ENCODE measurements at regions not wholly inside any gene's neighbourhood (a gene's known extent, or its start where the extent isn't known, plus 50 kb on each side); places are given as distances from the start of the nearest gene placed in this dataset.

DNA sequence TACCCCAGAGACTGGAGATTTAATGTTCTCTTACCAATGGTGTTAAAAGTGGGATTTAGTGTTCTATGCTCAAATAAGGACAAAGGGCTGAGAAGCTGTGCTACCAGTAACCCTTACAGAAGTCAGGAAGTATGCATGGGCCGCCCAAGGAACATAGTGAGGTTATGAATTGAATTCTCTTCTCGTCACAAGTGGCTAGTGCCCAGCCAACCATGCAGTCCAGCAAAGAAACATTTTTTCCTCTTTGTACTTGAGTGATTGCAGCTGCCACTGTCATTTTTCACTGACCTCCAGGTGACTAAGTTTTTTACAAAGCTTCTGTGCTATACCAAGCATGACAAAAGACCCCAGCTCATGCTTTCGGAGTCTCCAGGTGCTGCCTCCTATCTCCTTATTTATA is 110.6 kb upstream of the DCBLD2 start:
- TF ChIP-seq, protein P1, sequence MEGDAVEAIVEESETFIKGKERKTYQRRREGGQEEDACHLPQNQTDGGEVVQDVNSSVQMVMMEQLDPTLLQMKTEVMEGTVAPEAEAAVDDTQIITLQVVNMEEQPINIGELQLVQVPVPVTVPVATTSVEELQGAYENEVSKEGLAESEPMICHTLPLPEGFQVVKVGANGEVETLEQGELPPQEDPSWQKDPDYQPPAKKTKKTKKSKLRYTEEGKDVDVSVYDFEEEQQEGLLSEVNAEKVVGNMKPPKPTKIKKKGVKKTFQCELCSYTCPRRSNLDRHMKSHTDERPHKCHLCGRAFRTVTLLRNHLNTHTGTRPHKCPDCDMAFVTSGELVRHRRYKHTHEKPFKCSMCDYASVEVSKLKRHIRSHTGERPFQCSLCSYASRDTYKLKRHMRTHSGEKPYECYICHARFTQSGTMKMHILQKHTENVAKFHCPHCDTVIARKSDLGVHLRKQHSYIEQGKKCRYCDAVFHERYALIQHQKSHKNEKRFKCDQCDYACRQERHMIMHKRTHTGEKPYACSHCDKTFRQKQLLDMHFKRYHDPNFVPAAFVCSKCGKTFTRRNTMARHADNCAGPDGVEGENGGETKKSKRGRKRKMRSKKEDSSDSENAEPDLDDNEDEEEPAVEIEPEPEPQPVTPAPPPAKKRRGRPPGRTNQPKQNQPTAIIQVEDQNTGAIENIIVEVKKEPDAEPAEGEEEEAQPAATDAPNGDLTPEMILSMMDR (conservative IDR thresholded peaks at IDR 0.05; ENCODE audit: low read length): no peak; the same call in 1 of the 2 replicates
- TF ChIP-seq EZH2phosphoT487 (IDR thresholded peaks at IDR 0.05; ENCODE audit: borderline replicate concordance, low read depth, low read length): no peak
